ENCODE measurements at regions not wholly inside any gene's neighbourhood (a gene's known extent, or its start where the extent isn't known, plus 50 kb on each side); places are given as distances from the start of the nearest gene placed in this dataset.

DNA sequence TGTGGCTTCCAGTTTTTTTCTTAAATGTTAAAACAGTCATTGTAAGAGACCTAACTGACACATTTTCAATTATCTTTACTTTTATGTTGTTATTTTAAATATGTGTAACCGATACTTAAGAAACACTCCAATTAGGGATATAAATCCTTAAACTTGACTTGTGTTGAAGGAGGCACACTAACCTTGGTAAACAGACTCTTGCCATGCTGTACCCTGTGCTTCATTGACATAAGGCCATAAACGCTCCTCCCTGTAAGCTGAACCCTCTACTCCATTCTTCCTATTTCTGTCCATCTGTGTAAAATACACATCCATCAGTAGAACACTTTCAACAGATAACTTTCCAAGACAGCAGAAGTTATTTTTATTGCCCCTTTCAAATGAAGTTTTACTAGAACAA, 780.5 kb upstream of the FAM98A start:
- DNase-seq (ENCODE audit: extremely low read depth, insufficient read length) = no peak
- H3K27me3 ChIP-seq (replicated peaks; ENCODE audit: control insufficient read depth, insufficient read depth, low read length) = no peaks in the 10 kb centered on the region
- H3K4me3 ChIP-seq (replicated peaks; ENCODE audit: low read depth, low read length) = no peak overlapping the region
- TF ChIP-seq, protein P1, sequence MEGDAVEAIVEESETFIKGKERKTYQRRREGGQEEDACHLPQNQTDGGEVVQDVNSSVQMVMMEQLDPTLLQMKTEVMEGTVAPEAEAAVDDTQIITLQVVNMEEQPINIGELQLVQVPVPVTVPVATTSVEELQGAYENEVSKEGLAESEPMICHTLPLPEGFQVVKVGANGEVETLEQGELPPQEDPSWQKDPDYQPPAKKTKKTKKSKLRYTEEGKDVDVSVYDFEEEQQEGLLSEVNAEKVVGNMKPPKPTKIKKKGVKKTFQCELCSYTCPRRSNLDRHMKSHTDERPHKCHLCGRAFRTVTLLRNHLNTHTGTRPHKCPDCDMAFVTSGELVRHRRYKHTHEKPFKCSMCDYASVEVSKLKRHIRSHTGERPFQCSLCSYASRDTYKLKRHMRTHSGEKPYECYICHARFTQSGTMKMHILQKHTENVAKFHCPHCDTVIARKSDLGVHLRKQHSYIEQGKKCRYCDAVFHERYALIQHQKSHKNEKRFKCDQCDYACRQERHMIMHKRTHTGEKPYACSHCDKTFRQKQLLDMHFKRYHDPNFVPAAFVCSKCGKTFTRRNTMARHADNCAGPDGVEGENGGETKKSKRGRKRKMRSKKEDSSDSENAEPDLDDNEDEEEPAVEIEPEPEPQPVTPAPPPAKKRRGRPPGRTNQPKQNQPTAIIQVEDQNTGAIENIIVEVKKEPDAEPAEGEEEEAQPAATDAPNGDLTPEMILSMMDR (IDR thresholded peaks at IDR 0.05; ENCODE audit: insufficient read depth, low read length, poor library complexity, severe bottlenecking) = no peak
- H3K36me3 ChIP-seq (ENCODE audit: control insufficient read depth, insufficient read depth, low read length) = no peaks in the 10 kb centered on the region

DNA sequence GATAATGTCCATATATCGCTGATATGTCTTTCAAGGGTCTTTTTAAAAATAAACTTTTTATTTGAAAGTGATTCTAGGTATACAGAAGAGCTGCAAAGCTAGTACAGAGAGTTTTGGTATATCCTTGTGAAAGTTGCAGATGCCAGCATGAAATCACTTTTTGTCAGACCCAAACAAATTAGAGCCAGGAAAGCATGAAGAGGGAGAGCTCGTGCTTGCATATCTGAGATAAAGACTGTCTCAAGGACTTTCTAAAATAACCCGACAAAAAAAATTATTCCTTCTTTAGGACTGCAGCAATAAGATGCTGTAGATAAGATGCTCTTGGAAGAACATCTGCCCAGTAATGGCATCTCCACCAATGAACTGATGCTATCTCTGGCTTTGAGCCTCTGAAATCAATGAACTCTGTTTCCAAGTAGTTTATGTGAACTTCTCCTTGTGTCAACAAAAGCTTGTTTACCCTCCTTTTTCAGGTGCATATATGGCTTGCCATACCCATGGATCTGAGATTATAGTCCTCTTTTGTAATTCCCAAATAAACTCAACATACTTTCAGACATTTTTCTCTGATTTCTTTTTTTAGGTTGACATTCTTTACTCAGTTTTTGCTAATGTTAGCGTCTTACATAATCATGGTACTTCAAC, 774.6 kb upstream of the FAM98A start:
- no peak for DNase-seq (ENCODE audit: extremely low read depth, insufficient read length)
- H3K27me3 ChIP-seq (replicated peaks; ENCODE audit: control insufficient read depth, insufficient read depth, low read length) = no peaks in the 10 kb centered on the region

DNA sequence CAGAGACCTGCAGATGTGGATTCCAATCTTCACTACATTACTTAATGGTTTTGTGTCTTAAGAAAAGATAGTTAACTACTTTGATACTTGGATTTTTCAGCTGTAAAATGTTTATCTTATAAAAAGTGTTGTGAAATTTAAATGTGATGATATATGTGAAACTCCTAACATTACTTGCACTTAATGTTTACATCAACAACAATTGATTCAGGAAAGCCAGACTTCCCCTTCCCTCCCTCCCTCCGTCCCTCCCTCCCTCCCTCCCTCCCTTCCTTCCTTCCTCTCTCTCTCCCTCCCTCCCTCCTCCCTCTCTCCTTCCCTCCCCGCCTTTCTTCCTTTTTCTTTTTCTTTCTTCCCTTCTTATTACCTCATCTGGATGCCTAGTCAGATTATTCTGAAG, 773.9 kb upstream of the FAM98A start:
- no peak for DNase-seq (ENCODE audit: extremely low read depth, insufficient read length)
- Histone ChIP-seq H3K36me3 (ENCODE audit: control insufficient read depth, insufficient read depth, low read length) (no peaks in the 10 kb centered on the region), H3K27me3 (replicated peaks; ENCODE audit: control insufficient read depth, insufficient read depth, low read length) (no peaks in the 10 kb centered on the region), H3K4me3 (replicated peaks; ENCODE audit: low read depth, low read length) (no peak overlapping the region)
- TF ChIP-seq, protein P1 (IDR thresholded peaks at IDR 0.05; ENCODE audit: insufficient read depth, low read length, poor library complexity, severe bottlenecking) = no peak

More for the DNA sequence above, 774.6 kb upstream of the FAM98A start:
- no peak overlapping the region for H3K4me3 ChIP-seq (replicated peaks; ENCODE audit: low read depth, low read length)
- TF ChIP-seq, protein P1 (IDR thresholded peaks at IDR 0.05; ENCODE audit: insufficient read depth, low read length, poor library complexity, severe bottlenecking) = no peak
- H3K36me3 ChIP-seq (ENCODE audit: control insufficient read depth, insufficient read depth, low read length) = no peaks in the 10 kb centered on the region

DNA sequence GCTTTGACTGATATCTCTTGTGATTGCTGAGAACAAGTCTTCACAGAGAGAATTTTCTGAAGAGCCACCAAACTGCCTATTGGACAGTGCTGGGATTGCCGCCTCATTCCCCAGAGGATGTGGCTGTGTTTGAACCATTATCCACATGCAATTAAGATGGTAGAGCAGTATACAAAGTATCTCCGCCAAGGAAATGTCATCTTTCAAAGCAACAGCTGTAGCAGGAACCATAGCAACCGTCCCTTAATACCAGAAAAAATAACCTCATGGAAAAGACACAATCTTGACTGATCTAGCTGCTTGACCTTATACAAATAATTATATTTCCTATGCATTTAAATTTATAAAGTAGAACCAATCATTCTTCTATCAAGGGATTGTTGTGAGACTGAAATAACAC, 772.6 kb upstream of the FAM98A start:
- TF ChIP-seq, protein P1 (IDR thresholded peaks at IDR 0.05; ENCODE audit: insufficient read depth, low read length, poor library complexity, severe bottlenecking) = no peak
- Histone ChIP-seq H3K4me3 (replicated peaks; ENCODE audit: low read depth, low read length) (no peak overlapping the region), H3K36me3 (ENCODE audit: control insufficient read depth, insufficient read depth, low read length) (no peaks in the 10 kb centered on the region), H3K27me3 (replicated peaks; ENCODE audit: control insufficient read depth, insufficient read depth, low read length) (no peaks in the 10 kb centered on the region)
- no peak for DNase-seq (ENCODE audit: extremely low read depth, insufficient read length)

DNA sequence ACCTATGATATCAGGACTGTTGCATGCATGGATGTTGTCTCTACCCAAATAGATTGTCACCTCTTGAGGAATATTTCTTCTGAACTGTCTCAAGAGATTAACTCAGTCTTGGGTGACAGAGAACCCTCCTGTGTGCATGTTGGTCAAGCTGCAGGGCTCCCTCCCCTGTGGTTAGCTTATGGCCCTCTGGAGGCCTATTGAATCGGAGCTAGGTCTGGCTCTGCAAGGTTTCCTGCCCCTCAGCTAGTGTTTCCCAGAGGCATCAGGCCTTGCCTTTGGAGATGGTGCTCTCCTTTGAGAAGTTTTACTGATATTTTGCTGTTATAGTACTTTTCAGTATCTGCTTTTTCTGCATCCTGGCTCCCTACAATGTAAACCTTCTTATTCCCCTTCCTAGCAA, 769.2 kb upstream of the FAM98A start:
- Histone ChIP-seq H3K36me3 (ENCODE audit: control insufficient read depth, insufficient read depth, low read length) (no peaks in the 10 kb centered on the region), H3K4me3 (replicated peaks; ENCODE audit: low read depth, low read length) (no peak overlapping the region), H3K27me3 (replicated peaks; ENCODE audit: control insufficient read depth, insufficient read depth, low read length) (no peaks in the 10 kb centered on the region)
- TF ChIP-seq, protein P1 (IDR thresholded peaks at IDR 0.05; ENCODE audit: insufficient read depth, low read length, poor library complexity, severe bottlenecking) = no peak
- no peak for DNase-seq (ENCODE audit: extremely low read depth, insufficient read length)

DNA sequence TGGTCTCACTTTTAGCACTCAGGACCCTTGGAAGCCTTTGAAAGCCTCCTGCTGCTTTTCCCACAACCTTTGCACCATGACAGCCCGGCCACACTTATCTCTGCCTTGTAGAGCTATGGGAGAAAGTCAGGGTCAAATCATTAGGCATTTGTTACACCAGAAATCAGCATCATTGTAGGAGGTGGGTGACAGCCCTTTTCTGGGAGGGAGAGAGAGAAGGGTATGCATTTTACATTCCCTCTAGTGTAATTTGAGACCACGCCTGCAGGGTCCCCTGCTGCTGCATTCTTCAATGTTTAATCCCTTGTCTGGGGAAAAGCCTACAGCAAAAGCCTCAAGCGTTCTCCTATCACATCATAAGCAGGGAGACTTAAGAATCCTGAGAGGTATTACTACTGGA, 766.8 kb upstream of the FAM98A start:
- Histone ChIP-seq H3K27me3 (replicated peaks; ENCODE audit: control insufficient read depth, insufficient read depth, low read length) (no peaks in the 10 kb centered on the region), H3K4me3 (replicated peaks; ENCODE audit: low read depth, low read length) (no peak overlapping the region), H3K36me3 (ENCODE audit: control insufficient read depth, insufficient read depth, low read length) (no peaks in the 10 kb centered on the region)
- TF ChIP-seq, protein P1 (IDR thresholded peaks at IDR 0.05; ENCODE audit: insufficient read depth, low read length, poor library complexity, severe bottlenecking) = no peak
- no peak for DNase-seq (ENCODE audit: extremely low read depth, insufficient read length)

Measured in GM06990 (cell line).